Keratinocyte (primary cell): ENCODE measurements at regions not wholly inside any gene's neighbourhood (a gene's known extent, or its start where the extent isn't known, plus 50 kb on each side); places are given as distances from the start of the nearest gene placed in this dataset.

Experiments
- DNase-seq: peaks from one replicate; pipeline ENCODE4 v3.0.0-alpha.2; 2011; ENCODE audit warnings: low read depth, missing footprints, low spot score
- FAIRE-seq: peaks from 2 replicates; lab custom pipeline; 2011; peaks lifted over from hg19 to GRCh38; lab: Jason Lieb, UNC
- H2AFZ ChIP-seq: 2 replicates; pipeline ENCODE4 v1.6.0; 2012; ENCODE audit warnings: low read length, control low read depth, inconsistent platforms; ENCODE audit not compliant: control insufficient read depth
- H3K27ac ChIP-seq: 2 replicates; pipeline ENCODE4 v1.5.1; 2011; ENCODE audit warnings: low read length; ENCODE audit not compliant: control insufficient read depth, insufficient read depth
- H3K27me3 ChIP-seq: 3 replicates; pipeline ENCODE4 v1.6.0; 2011; ENCODE audit warnings: low read length; ENCODE audit not compliant: control insufficient read depth, insufficient read depth; ENCODE audit errors: extremely low read depth
- H3K36me3 ChIP-seq, 2 experiments: 2 replicates in 1 of 2; 3 replicates in 1 of 2; pipeline ENCODE4 v1.5.1; 2011; ENCODE audit warnings: low read length in 2 of 2, mild to moderate bottlenecking in 1 of 2; ENCODE audit not compliant: control insufficient read depth in 2 of 2, insufficient read depth in 2 of 2; ENCODE audit errors: extremely low read depth in 1 of 2
- H3K4me1 ChIP-seq: 3 replicates; pipeline ENCODE4 v1.5.1; 2011; ENCODE audit warnings: low read length; ENCODE audit not compliant: control insufficient read depth, insufficient read depth; ENCODE audit errors: extremely low read depth
- H3K4me2 ChIP-seq: 3 replicates; pipeline ENCODE4 v1.6.0; 2011; ENCODE audit warnings: low read depth, low read length; ENCODE audit not compliant: control insufficient read depth, insufficient read depth; ENCODE audit errors: extremely low read depth
- H3K4me3 ChIP-seq, 3 experiments: fragments of 200-600 bp in 1 of 3; sonication (generic) in 1 of 3; 2 replicates in 2 of 3; 3 replicates in 1 of 3; pipeline ENCODE4 v1.5.1; 2011 to 2016; ENCODE audit warnings: low read length in 3 of 3, mild to moderate bottlenecking in 3 of 3, control low read depth in 2 of 3, inconsistent platforms in 1 of 3, low read depth in 1 of 3, mixed read lengths in 1 of 3, mixed run types in 1 of 3, moderate library complexity in 1 of 3; ENCODE audit not compliant: control insufficient read depth in 2 of 3, insufficient read depth in 2 of 3; ENCODE audit errors: extremely low read depth in 1 of 3
- H3K79me2 ChIP-seq: 2 replicates; pipeline ENCODE4 v1.6.0; 2012; ENCODE audit warnings: low read length; ENCODE audit not compliant: control insufficient read depth, insufficient read depth
- H3K9ac ChIP-seq: 3 replicates; pipeline ENCODE4 v1.6.0; 2011; ENCODE audit warnings: low read length; ENCODE audit not compliant: control insufficient read depth, insufficient read depth; ENCODE audit errors: extremely low read depth
- H3K9me1 ChIP-seq: 3 replicates; pipeline ENCODE4 v1.6.0; 2011; ENCODE audit warnings: low read length; ENCODE audit not compliant: control insufficient read depth, insufficient read depth; ENCODE audit errors: extremely low read depth
- H3K9me3 ChIP-seq: 2 replicates; pipeline ENCODE4 v1.5.1; 2012; ENCODE audit warnings: low read depth, low read length; ENCODE audit not compliant: control insufficient read depth
- H4K20me1 ChIP-seq: 3 replicates; pipeline ENCODE4 v1.6.0; 2011; ENCODE audit warnings: low read length; ENCODE audit not compliant: control insufficient read depth, insufficient read depth; ENCODE audit errors: extremely low read depth
- CTCF ChIP-seq, 3 experiments: IDR thresholded peaks in 1 of 3; conservative IDR thresholded peaks in 1 of 3; optimal IDR thresholded peaks in 1 of 3; 2 replicates in 2 of 3; 3 replicates in 1 of 3; pipeline versions ENCODE3 to v1.5.1; 2011; ENCODE audit warnings: low read length in 3 of 3, mild to moderate bottlenecking in 3 of 3, moderate library complexity in 2 of 3, control low read depth in 1 of 3, inconsistent platforms in 1 of 3; ENCODE audit not compliant: insufficient read depth in 2 of 3; ENCODE audit errors: extremely low read depth in 1 of 3
- EZH2 ChIP-seq: IDR thresholded peaks from one replicate; pipeline ENCODE4 v1.6.1; 2012; ENCODE audit warnings: inconsistent platforms, mild to moderate bottlenecking, low read length, moderate library complexity
- dilution Hi-C: fragments of 300-500 bp; cut with MboI; formaldehyde crosslinking; loops from one replicate; pipeline ENCODE4 v1.7.0; 2020; ENCODE audit warnings: low sequenced_read_pairs; ENCODE audit not compliant: extremely low pct_ligation_motif_present

- DNase-seq (no peak), FAIRE-seq (no peak)
- no peaks in the 10 kb centered on the region for H3K4me1 ChIP-seq
- no peak overlapping the region for H3K9ac ChIP-seq
- H3K79me2 ChIP-seq: no peaks in the 10 kb centered on the region
- TF ChIP-seq EZH2 (no peak), CTCF (optimal IDR thresholded peaks at IDR 0.05 in 1 of 3, IDR thresholded peaks at IDR 0.05 in 1 of 3, conservative IDR thresholded peaks at IDR 0.05 in 1 of 3; ENCODE audit: extremely low read depth in 1 of 3, insufficient read depth in 2 of 3, low read length in 3 of 3) (no peak)
- no peak overlapping the region for H3K4me2 ChIP-seq
- H3K27me3 ChIP-seq: no peaks in the 10 kb centered on the region
- H3K36me3 ChIP-seq: no peaks in the 10 kb centered on the region
- dilution Hi-C loops: no loop called here
- no peaks in the 10 kb centered on the region for H3K9me1 ChIP-seq
- no peak overlapping the region for H3K4me3 ChIP-seq
- no peaks in the 10 kb centered on the region for H3K9me3 ChIP-seq
- H4K20me1 ChIP-seq: no peaks in the 10 kb centered on the region
- H3K27ac ChIP-seq: no peak overlapping the region
- no peak overlapping the region for H2AFZ ChIP-seq
Measured at GRCh38 chr2:145813481-145813880, 1293.6 kb upstream of the ZEB2 start.

GRCh38 chr2:145812165-145812554 is 1292.2 kb upstream of the ZEB2 start:
- no peaks in the 10 kb centered on the region for H3K27me3 ChIP-seq
- DNase-seq (no peak), FAIRE-seq (no peak)
- H4K20me1 ChIP-seq: no peaks in the 10 kb centered on the region
- dilution Hi-C loops: no loop called here
- no peaks in the 10 kb centered on the region for H3K9me3 ChIP-seq
- no peaks in the 10 kb centered on the region for H3K4me1 ChIP-seq
- no peak overlapping the region for H2AFZ ChIP-seq
- no peak overlapping the region for H3K9ac ChIP-seq
- TF ChIP-seq CTCF (optimal IDR thresholded peaks at IDR 0.05 in 1 of 3, IDR thresholded peaks at IDR 0.05 in 1 of 3, conservative IDR thresholded peaks at IDR 0.05 in 1 of 3; ENCODE audit: extremely low read depth in 1 of 3, insufficient read depth in 2 of 3, low read length in 3 of 3) (no peak), EZH2 (no peak)
- H3K27ac ChIP-seq: no peak overlapping the region
- no peak overlapping the region for H3K4me2 ChIP-seq
- H3K4me3 ChIP-seq: no peak overlapping the region
- no peaks in the 10 kb centered on the region for H3K9me1 ChIP-seq
- H3K36me3 ChIP-seq: no peaks in the 10 kb centered on the region
- H3K79me2 ChIP-seq: no peaks in the 10 kb centered on the region
